Fibroblast of lung (primary cell): ENCODE measurements at regions not wholly inside any gene's neighbourhood (a gene's known extent, or its start where the extent isn't known, plus 50 kb on each side); places are given as distances from the start of the nearest gene placed in this dataset.

Experiments used
- DNase-seq, 2 donors: peaks; one replicate each; pipeline versions ENCODE4 v3.0.0 to v3.0.0-alpha.2; 2010; ENCODE audit warnings: low read depth in 2 of 2
- H2AFZ ChIP-seq: 2 replicates; pipeline ENCODE4 v1.5.1; 2012; ENCODE audit warnings: low read length, control low read depth, inconsistent platforms
- H3K27ac ChIP-seq: 2 replicates; pipeline ENCODE4 v1.5.1; 2011; ENCODE audit warnings: low read length, control low read depth; ENCODE audit not compliant: insufficient read depth
- H3K27me3 ChIP-seq: 2 replicates; pipeline ENCODE4 v1.5.1; 2011; ENCODE audit warnings: mild to moderate bottlenecking, low read length; ENCODE audit not compliant: control insufficient read depth, insufficient read depth
- H3K36me3 ChIP-seq: 2 replicates; pipeline ENCODE4 v1.5.1; 2011; ENCODE audit warnings: low read length; ENCODE audit not compliant: control insufficient read depth, insufficient read depth
- H3K4me1 ChIP-seq: 2 replicates; pipeline ENCODE4 v1.5.1; 2011; ENCODE audit warnings: low read length; ENCODE audit not compliant: control insufficient read depth, insufficient read depth; ENCODE audit errors: extremely low read depth
- H3K4me2 ChIP-seq: 2 replicates; pipeline ENCODE4 v1.5.1; 2011; ENCODE audit warnings: low read length, control low read depth; ENCODE audit not compliant: insufficient read depth; ENCODE audit errors: extremely low read depth
- H3K4me3 ChIP-seq, 4 experiments: fragments of 200-600 bp in 1 of 4; sonication (generic) in 1 of 4; replicated peaks in 1 of 4; 2 replicates each; pipeline ENCODE4 v1.5.1; 2011 to 2016; ENCODE audit warnings: low read length in 4 of 4, low read depth in 3 of 4, mild to moderate bottlenecking in 3 of 4, control low read depth in 2 of 4, inconsistent platforms in 1 of 4, mixed read lengths in 1 of 4; ENCODE audit not compliant: insufficient read depth in 1 of 4; ENCODE audit errors: control extremely low read depth in 1 of 4
- H3K79me2 ChIP-seq: 2 replicates; pipeline ENCODE4 v1.5.1; 2012; ENCODE audit warnings: mild to moderate bottlenecking, low read length, inconsistent platforms; ENCODE audit not compliant: control insufficient read depth, insufficient read depth
- H3K9ac ChIP-seq: 2 replicates; pipeline ENCODE4 v1.5.1; 2011; ENCODE audit warnings: mild to moderate bottlenecking, low read length, control low read depth; ENCODE audit not compliant: insufficient read depth
- H3K9me3 ChIP-seq: 2 replicates; pipeline ENCODE4 v1.5.1; 2012; ENCODE audit warnings: low read depth, low read length; ENCODE audit not compliant: control insufficient read depth, insufficient read depth
- H4K20me1 ChIP-seq: 2 replicates; pipeline ENCODE4 v1.5.1; 2011; ENCODE audit warnings: low read length; ENCODE audit not compliant: control insufficient read depth, insufficient read depth; ENCODE audit errors: extremely low read depth
- CTCF ChIP-seq, 2 donors: IDR thresholded peaks in 1 of 2; conservative IDR thresholded peaks in 1 of 2; 1 replicate in 1 of 2; 2 replicates in 1 of 2; pipeline ENCODE4 v1.5.1; 2011 to 2012; ENCODE audit warnings: low read length in 2 of 2, control low read depth in 1 of 2, inconsistent platforms in 1 of 2, low read depth in 1 of 2, mild to moderate bottlenecking in 1 of 2
- EZH2 ChIP-seq: IDR thresholded peaks from 2 replicates; pipeline ENCODE4 v1.5.1; 2012; ENCODE audit warnings: low read length, control low read depth, mild to moderate bottlenecking; ENCODE audit errors: missing control alignments

DNA sequence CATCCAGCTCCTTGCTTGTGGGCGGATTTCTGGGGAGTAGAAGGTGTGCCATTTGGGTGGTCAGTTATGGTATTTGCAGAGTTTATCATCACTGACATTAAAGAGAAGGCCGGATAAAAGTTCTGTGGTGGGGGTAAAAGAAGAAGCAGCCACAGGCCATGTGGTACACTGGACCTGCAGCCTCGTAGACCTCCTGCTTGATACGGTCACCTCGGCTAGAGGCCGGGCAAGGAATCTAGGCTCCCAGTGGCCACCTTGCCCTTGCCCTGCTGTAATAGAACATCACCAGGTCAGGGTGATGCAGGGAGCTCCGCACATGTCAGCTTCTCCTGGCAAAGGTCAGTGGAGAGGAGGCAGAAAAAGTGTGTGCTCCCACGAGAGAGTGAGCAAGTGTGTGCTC is 376.1 kb upstream of the IRX4 start:
- H3K27me3 ChIP-seq = no peaks in the 10 kb centered on the region
- H4K20me1 ChIP-seq = no peaks in the 10 kb centered on the region
- H3K36me3 ChIP-seq = no peaks in the 10 kb centered on the region
- H3K4me2 ChIP-seq = no peak overlapping the region
- H3K9me3 ChIP-seq = no peaks in the 10 kb centered on the region
- TF ChIP-seq EZH2 = no peak
- no peak for TF ChIP-seq CTCF (conservative IDR thresholded peaks at IDR 0.05 in 1 of 2, IDR thresholded peaks at IDR 0.05 in 1 of 2; ENCODE audit: low read depth in 1 of 2, low read length in 2 of 2)
- H2AFZ ChIP-seq = no peak overlapping the region
- H3K27ac ChIP-seq = no peak overlapping the region
- H3K79me2 ChIP-seq = no peaks in the 10 kb centered on the region
- no peaks in the 10 kb centered on the region for H3K4me1 ChIP-seq
- no peak overlapping the region for H3K9ac ChIP-seq
- no peak for DNase-seq
- H3K4me3 ChIP-seq = no peak overlapping the region

DNA sequence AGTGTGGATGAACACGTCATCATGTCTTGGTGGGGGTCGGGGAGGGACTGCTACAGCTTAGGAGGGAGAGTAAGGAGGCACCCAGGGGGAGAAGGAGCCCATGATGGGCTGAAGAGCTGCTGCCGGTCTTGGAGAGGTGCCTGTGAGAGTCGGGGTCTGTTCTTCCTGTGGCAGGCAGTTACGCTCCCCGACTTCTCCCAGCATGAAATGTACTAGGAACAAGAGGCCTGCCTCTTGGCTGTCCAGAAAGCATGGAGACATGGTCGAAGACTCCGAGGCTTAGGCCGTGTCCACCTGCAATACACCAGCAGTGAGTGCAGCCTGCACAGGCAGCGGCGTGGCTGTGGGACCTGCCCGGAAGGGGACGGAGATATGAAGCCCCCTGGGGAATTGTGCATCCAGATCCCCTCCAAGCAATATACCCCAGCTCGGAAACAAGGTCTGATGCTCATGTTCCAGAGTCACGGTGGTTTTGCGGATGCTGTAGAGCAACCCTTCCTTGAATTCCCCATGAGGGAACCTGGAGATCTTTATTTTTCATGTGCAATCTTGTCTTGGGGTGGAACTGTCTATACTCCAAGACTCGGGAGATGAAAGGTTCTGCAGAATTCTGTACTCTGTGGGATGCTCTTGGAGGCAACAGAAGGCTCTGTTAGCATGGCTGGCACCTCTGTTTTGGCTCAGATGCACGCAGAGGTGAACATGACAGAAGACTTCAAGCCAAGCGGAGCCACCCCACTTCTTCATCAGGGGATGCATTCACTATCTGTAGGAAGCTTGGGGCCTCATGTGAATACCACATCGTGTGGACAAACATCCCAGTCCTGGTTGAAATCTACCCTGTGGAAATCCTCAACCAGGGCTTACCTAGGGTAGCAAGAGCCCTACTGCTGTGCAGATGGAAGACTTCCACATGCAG is 374.9 kb upstream of the IRX4 start:
- Histone ChIP-seq H3K4me3 (no peak overlapping the region), H3K4me1 (no peaks in the 10 kb centered on the region), H3K79me2 (no peaks in the 10 kb centered on the region), H3K4me2 (no peak overlapping the region), H3K9ac (no peak overlapping the region), H4K20me1 (no peaks in the 10 kb centered on the region), H2AFZ (no peak overlapping the region), H3K36me3 (no peaks in the 10 kb centered on the region), H3K9me3 (no peaks in the 10 kb centered on the region), H3K27ac (no peak overlapping the region), H3K27me3 (no peaks in the 10 kb centered on the region)
- TF ChIP-seq EZH2 = no peak
- no peak for TF ChIP-seq CTCF (conservative IDR thresholded peaks at IDR 0.05 in 1 of 2, IDR thresholded peaks at IDR 0.05 in 1 of 2; ENCODE audit: low read depth in 1 of 2, low read length in 2 of 2)
- no peak for DNase-seq

GRCh38 chr5:2256691-2257280 is 374.1 kb upstream of the IRX4 start:
- Histone ChIP-seq H3K4me3 (no peak overlapping the region), H3K4me1 (no peaks in the 10 kb centered on the region), H3K9me3 (no peaks in the 10 kb centered on the region), H4K20me1 (no peaks in the 10 kb centered on the region), H3K79me2 (no peaks in the 10 kb centered on the region), H3K36me3 (no peaks in the 10 kb centered on the region), H3K9ac (no peak overlapping the region), H3K4me2 (no peak overlapping the region), H2AFZ (no peak overlapping the region), H3K27ac (no peak overlapping the region), H3K27me3 (no peaks in the 10 kb centered on the region)
- TF ChIP-seq CTCF (conservative IDR thresholded peaks at IDR 0.05 in 1 of 2, IDR thresholded peaks at IDR 0.05 in 1 of 2; ENCODE audit: low read depth in 1 of 2, low read length in 2 of 2) (no peak), EZH2 (no peak)
- no peak for DNase-seq
